Upper lobe of left lung (tissue), 6 donors: ENCODE measurements at regions not wholly inside any gene's neighbourhood (a gene's known extent, or its start where the extent isn't known, plus 50 kb on each side); places are given as distances from the start of the nearest gene placed in this dataset.
A peak's percentile ranks its signal among the peaks of the same experiment; 100 is the strongest.

Source experiments
- ATAC-seq, 2 donors: fragments of 200-7000 bp; cut with Tn5 transposase; one replicate each; pipeline ENCODE4 v1.9.1; 2022; ENCODE audit warnings: mild to moderate bottlenecking in 2 of 2, moderate library complexity in 2 of 2; ENCODE audit not compliant: low FRiP score in 2 of 2
- DNase-seq, 2 donors: peaks; one replicate each; pipeline ENCODE4 v3.0.0-alpha.2; 2019 to 2020
- H3K27ac ChIP-seq, 4 donors: fragments of 200-600 bp; sonication (generic); one replicate each; pipeline ENCODE4 v1.5.1; 2016 to 2019
- H3K27me3 ChIP-seq, 4 donors: fragments of 200-600 bp; sonication (generic); one replicate each; pipeline ENCODE4 v1.5.1; 2017 to 2019
- H3K36me3 ChIP-seq, 4 donors: fragments of 200-600 bp; sonication (generic); one replicate each; pipeline ENCODE4 v1.5.1; 2016 to 2019
- H3K4me1 ChIP-seq, 4 donors: fragments of 200-600 bp; sonication (generic); one replicate each; pipeline ENCODE4 v1.5.1; 2018 to 2019
- H3K4me3 ChIP-seq, 4 donors: fragments of 200-600 bp; sonication (generic); one replicate each; pipeline ENCODE4 v1.5.1; 2017 to 2019; ENCODE audit warnings: mild to moderate bottlenecking in 2 of 4, moderate library complexity in 1 of 4
- H3K9me3 ChIP-seq, 4 donors: fragments of 200-600 bp; sonication (generic); one replicate each; pipeline ENCODE4 v1.5.1; 2018 to 2019
- EP300 ChIP-seq, 4 donors: sonication (generic); formaldehyde crosslinking; IDR thresholded peaks; one replicate each; pipeline ENCODE4 v1.5.1; 2017; ENCODE audit warnings: antibody characterized with exemption in 4 of 4, control low read depth in 2 of 4
- POLR2A ChIP-seq, 4 donors: fragments of 450-650 bp; IDR thresholded peaks; one replicate each; pipeline ENCODE4 v1.5.1; 2016 to 2017; ENCODE audit warnings: antibody characterized with exemption in 4 of 4, mild to moderate bottlenecking in 2 of 4
- POLR2AphosphoS5 ChIP-seq, 2 donors: sonication (generic); formaldehyde crosslinking; IDR thresholded peaks; one replicate each; pipeline ENCODE4 v1.5.1; 2017; ENCODE audit warnings: antibody characterized with exemption in 2 of 2
- WGBS, 2 donors: methylation state at CpG; one replicate each; pipeline ENCODE4 v1.1.5; 2017 to 2018; 5-methylcytosine and 5-hydroxymethylcytosine counted together
- TF ChIP-seq, protein P1 (sequence below), 6 experiments: fragments of 450-650 bp in 4 of 6; fragments of 200-600 bp in 2 of 6; sonication (generic) in 2 of 6; IDR thresholded peaks; one replicate each; pipeline ENCODE4 v1.5.1; 2016 to 2019; ENCODE audit warnings: antibody characterized with exemption in 6 of 6
- donor health status: DM: no; HTN: no; CAD: no; lungs with moderate emphysema.
- donor health status: DM: no; HTN: yes; CAD: no; lungs with severe emphysema.

- TF ChIP-seq POLR2A (IDR thresholded peaks at IDR 0.05) (no peak), EP300 (IDR thresholded peaks at IDR 0.05) (no peak), POLR2AphosphoS5 (IDR thresholded peaks at IDR 0.05) (no peak)
- TF ChIP-seq, protein P1, sequence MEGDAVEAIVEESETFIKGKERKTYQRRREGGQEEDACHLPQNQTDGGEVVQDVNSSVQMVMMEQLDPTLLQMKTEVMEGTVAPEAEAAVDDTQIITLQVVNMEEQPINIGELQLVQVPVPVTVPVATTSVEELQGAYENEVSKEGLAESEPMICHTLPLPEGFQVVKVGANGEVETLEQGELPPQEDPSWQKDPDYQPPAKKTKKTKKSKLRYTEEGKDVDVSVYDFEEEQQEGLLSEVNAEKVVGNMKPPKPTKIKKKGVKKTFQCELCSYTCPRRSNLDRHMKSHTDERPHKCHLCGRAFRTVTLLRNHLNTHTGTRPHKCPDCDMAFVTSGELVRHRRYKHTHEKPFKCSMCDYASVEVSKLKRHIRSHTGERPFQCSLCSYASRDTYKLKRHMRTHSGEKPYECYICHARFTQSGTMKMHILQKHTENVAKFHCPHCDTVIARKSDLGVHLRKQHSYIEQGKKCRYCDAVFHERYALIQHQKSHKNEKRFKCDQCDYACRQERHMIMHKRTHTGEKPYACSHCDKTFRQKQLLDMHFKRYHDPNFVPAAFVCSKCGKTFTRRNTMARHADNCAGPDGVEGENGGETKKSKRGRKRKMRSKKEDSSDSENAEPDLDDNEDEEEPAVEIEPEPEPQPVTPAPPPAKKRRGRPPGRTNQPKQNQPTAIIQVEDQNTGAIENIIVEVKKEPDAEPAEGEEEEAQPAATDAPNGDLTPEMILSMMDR (IDR thresholded peaks at IDR 0.05): no peak
- no peak overlapping the region for H3K4me3 ChIP-seq
- no peak overlapping the region for H3K27ac ChIP-seq
- ATAC-seq (no peak), DNase-seq (no peak)
- H3K36me3 ChIP-seq: no peaks in the 10 kb centered on the region
- H3K9me3 ChIP-seq: no peaks in the 10 kb centered on the region
- H3K27me3 ChIP-seq: no peaks in the 10 kb centered on the region
- 44 to 53% methylated on average over 3 of the region's 3 CpGs for WGBS, 2 donors
- H3K4me1 ChIP-seq: no peaks in the 10 kb centered on the region
Observed at GRCh38 chr2:59217360-59217759, 976.2 kb upstream of the FANCL start.

GRCh38 chr2:59206361-59206760 lies 965.2 kb upstream of the FANCL start:
- TF ChIP-seq EP300 (IDR thresholded peaks at IDR 0.05) (no peak), POLR2A (IDR thresholded peaks at IDR 0.05) (no peak), POLR2AphosphoS5 (IDR thresholded peaks at IDR 0.05) (no peak)
- TF ChIP-seq, protein P1 (IDR thresholded peaks at IDR 0.05): no peak
- Histone ChIP-seq H3K4me3 (no peak overlapping the region), H3K27ac (no peak overlapping the region), H3K4me1 (no peaks in the 10 kb centered on the region), H3K9me3 (no peaks in the 10 kb centered on the region), H3K27me3 (no peaks in the 10 kb centered on the region), H3K36me3 (no peaks in the 10 kb centered on the region)
- no peak for ATAC-seq
- 78 to 79% methylated on average over 4 of the region's 4 CpGs for WGBS, 2 donors
- no peak for DNase-seq

DNA sequence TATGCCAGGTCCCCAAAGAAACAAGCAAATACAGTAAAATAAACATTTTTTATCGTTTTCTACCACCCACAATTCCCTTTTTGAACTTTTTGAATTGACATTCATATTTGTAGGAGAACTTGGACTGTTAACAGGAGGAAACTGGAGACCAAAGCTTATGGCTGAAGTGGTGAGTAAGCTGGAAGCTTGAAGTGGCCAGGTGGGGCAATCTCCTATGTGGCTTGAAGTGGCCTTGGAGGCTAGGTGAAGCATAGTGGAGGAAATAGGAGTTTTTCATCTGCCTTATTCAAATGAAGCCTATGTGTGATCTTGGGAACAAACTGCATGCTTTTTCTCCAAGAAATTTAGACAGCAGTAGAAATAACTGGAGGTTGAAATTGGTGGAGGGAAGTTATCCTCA lies 962.9 kb upstream of the FANCL start:
- no peak for ATAC-seq
- WGBS, 2 donors: 41 to 54% methylated on average over 1 of the region's 1 CpG
- peak in 1 of 2 donors; percentile 50 for DNase-seq
- no peak overlapping the region for H3K27ac ChIP-seq
- no peaks in the 10 kb centered on the region for H3K4me1 ChIP-seq
- H3K27me3 ChIP-seq: no peaks in the 10 kb centered on the region
- H3K4me3 ChIP-seq: no peak overlapping the region
- H3K36me3 ChIP-seq: no peaks in the 10 kb centered on the region
- no peaks in the 10 kb centered on the region for H3K9me3 ChIP-seq
- no peak for TF ChIP-seq EP300 (IDR thresholded peaks at IDR 0.05)
- no peak for TF ChIP-seq POLR2AphosphoS5 (IDR thresholded peaks at IDR 0.05)
- TF ChIP-seq POLR2A (IDR thresholded peaks at IDR 0.05): no peak
- TF ChIP-seq, protein P1 (IDR thresholded peaks at IDR 0.05): no peak

- H3K4me1 ChIP-seq: no peaks in the 10 kb centered on the region
- WGBS, 2 donors: 44 to 68% methylated on average over 1 of the region's 1 CpG
- no peaks in the 10 kb centered on the region for H3K27me3 ChIP-seq
- no peak overlapping the region for H3K4me3 ChIP-seq
- no peak for ATAC-seq
- H3K27ac ChIP-seq: no peak overlapping the region
- TF ChIP-seq, protein P1 (IDR thresholded peaks at IDR 0.05): no peak
- TF ChIP-seq EP300 (IDR thresholded peaks at IDR 0.05) (no peak), POLR2AphosphoS5 (IDR thresholded peaks at IDR 0.05) (no peak), POLR2A (IDR thresholded peaks at IDR 0.05) (no peak)
- DNase-seq: no peak
- H3K9me3 ChIP-seq: no peaks in the 10 kb centered on the region
- H3K36me3 ChIP-seq: no peaks in the 10 kb centered on the region
Observed at GRCh38 chr2:59196491-59196890, 955.4 kb upstream of the FANCL start.

DNA sequence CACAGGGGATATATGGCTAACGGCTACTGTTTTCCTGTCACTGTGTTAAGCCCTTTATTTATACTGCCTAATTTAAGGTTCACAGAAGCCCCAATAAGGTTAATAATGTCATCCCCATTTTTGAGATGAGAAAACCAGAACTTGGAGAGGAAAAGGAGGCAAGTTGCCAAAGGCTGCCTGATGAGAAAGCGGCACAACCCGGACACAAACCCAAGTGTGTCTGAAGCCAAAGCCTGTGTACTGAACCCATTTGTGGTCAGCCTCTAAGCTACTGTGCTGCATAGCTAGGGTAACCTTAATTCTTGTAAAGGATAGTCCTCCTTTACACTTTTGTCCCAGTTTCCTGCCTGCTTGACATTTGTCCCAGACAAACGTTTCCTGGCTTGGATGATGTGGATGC lies 954.7 kb upstream of the FANCL start:
- H3K36me3 ChIP-seq: no peaks in the 10 kb centered on the region
- WGBS, 2 donors: 63 to 80% methylated on average over 4 of the region's 4 CpGs
- no peaks in the 10 kb centered on the region for H3K9me3 ChIP-seq
- TF ChIP-seq EP300 (IDR thresholded peaks at IDR 0.05): no peak
- no peak for TF ChIP-seq POLR2AphosphoS5 (IDR thresholded peaks at IDR 0.05)
- TF ChIP-seq POLR2A (IDR thresholded peaks at IDR 0.05): no peak
- TF ChIP-seq, protein P1 (IDR thresholded peaks at IDR 0.05): no peak
- no peak overlapping the region for H3K27ac ChIP-seq
- H3K27me3 ChIP-seq: no peaks in the 10 kb centered on the region
- H3K4me3 ChIP-seq: no peak overlapping the region
- DNase-seq (no peak), ATAC-seq (no peak)
- H3K4me1 ChIP-seq: no peaks in the 10 kb centered on the region
